GM19468 (cell line): ENCODE measurements at regions not wholly inside any gene's neighbourhood (a gene's known extent, or its start where the extent isn't known, plus 50 kb on each side); places are given as distances from the start of the nearest gene placed in this dataset.

ENCODE experiments used
- ATAC-seq: cut with Tn5 transposase; IDR thresholded peaks from one replicate; pipeline ENCODE4 v1.9.1; 2021; ENCODE audit warnings: mild to moderate bottlenecking, moderate library complexity, moderate number of reproducible peaks; ENCODE audit not compliant: unreplicated experiment; ENCODE audit errors: extremely low read depth

DNA sequence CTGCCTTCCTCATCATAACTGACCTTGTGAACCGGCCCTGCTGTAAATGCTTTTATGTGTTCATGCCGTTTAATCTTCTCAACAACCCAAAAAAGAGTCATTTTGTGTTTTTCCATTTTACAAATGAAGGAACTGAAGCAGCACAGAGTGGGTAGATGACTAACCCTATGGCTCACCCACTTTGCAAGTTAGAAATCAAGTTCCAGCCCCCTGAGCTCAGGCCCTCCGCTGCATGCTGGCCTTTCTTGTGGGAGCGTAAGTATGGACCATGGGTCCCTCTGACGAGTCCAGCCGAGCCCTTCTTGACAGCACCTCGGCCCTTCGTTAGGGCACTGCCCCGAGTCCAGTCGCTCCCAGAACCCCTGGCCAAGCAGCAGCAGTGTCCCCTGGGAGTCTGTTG lies 194.6 kb downstream of the GLI2 start:
- ATAC-seq, result no peak

GRCh38 chr2:120930864-120931263 lies 195.2 kb downstream of the GLI2 start:
- no peak for ATAC-seq

DNA sequence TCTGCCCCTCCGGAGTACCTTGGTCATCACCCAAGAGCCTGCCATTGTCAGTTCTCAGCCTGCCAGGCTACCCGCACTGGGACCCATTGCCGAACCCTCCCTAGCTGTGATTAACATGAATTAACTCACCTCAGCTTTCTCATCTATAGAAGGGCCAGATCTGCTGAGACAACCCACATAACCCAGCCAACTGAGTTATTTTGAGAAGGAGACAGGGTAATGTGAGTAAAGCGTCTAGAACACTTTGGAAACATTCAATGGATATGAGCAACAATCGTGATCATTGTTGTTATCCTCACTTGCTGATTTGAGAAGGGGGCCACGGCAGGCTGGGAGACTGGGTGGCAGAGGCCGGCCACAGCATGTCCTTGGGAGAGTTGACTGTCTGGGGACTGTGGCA lies 196.8 kb downstream of the GLI2 start:
- ATAC-seq, result no peak

GRCh38 chr2:120932881-120933280 lies 197.2 kb downstream of the GLI2 start:
- ATAC-seq, result no peak

DNA sequence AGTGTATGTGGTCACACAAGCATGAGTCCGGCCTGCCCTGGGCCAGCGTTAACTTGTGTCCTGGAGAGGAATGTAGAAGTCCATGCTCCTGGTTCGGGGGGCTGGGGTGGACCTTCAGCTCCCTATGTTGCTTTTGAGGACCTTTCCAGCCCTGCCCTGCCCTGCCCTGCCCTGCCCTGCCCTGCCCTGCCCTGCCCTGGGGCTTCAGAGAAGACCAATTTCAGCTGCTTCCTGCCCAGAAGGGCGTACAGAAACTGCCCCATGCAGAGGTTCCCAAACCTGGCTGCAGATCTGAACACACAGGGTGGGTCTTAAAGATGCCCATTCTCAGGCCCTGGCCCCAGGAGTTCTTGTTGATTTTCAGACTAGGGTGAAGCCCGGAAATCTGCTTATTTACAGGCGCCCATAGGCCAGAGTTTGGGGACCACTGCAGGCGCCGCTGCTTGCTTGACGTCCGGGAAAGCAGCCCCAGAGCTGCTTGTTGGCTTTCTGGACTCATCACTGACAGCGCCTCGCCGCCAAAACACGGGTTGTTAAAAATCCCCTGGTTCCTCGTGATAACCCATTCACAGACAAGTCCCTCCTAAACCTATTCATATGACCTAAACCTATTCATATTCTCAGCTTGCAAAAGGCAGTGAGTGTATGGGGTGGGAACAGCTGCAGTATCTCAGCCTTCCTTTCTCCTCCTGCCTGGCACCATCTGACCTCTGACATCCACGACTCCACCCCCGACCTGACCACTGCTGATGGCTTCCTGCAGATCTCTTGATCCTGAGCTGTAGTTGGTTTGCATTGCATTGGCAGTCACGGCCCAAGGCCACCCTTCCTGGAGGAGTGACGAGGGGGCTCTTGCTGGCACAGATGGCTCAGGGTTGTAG lies 198.3 kb downstream of the GLI2 start:
- ATAC-seq, result no peak

- no peak for ATAC-seq
Measured at GRCh38 chr2:120934574-120935338, 199.1 kb downstream of the GLI2 start.

- ATAC-seq, result no peak
Measured at GRCh38 chr2:120935339-120936313, 200.0 kb downstream of the GLI2 start.

DNA sequence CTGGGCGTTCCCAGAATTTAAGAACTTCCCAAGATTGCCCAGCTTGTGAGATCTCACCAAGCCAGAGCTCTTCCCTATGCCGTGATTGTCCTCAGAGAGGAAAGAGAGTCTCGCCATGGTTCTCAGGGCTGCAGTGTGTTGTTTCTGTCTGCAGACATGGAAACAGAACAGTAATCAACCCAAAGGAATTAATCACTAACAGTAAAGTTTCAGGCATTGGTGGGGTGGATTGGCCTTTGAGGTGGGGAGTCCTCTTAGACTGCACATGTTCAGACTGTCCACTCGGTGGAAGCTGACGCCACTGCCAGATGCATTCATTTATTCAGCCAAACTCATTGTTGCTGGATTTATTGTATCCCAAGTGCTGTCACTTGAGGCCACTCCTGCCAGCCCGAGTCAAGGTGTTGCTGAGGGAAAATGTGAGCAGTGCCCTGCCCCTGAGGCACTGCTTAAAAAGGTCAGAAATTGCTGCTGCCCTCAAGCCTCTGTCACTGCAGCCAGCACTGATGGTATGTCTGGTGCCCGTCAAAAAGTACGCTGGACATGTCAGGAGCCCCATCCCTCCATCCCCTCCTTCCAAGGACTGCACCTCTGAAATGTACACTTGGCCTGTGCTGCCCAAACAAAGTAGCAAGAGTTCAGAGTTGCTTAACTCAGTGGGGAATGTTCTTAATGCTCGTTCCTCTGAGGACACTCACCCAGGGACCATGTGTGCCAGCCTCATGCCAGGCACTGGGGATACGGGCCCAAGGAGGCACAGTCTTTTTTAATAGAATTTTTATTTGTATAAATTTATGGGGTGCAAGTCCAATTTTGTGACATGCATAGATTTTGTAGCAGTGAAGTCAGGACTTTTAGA lies 201.0 kb downstream of the GLI2 start:
- ATAC-seq, result no peak

DNA sequence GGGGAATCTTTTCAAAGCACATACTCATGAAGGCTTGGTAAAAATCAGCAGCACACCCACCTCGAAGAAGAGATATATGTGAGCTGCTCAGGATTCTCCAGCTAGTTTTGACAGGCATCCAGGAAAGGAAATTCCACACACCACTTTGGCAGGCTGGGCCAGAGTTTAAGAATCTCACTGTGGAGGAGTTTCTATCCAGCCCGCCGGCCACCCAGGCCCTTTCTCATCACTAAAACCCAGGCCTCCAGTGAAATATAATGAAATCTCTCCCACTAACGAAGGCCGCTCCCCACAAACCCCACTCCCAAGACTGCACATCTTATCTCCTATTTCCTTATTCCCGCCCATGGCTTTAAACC lies 202.0 kb downstream of the GLI2 start:
- no peak for ATAC-seq

DNA sequence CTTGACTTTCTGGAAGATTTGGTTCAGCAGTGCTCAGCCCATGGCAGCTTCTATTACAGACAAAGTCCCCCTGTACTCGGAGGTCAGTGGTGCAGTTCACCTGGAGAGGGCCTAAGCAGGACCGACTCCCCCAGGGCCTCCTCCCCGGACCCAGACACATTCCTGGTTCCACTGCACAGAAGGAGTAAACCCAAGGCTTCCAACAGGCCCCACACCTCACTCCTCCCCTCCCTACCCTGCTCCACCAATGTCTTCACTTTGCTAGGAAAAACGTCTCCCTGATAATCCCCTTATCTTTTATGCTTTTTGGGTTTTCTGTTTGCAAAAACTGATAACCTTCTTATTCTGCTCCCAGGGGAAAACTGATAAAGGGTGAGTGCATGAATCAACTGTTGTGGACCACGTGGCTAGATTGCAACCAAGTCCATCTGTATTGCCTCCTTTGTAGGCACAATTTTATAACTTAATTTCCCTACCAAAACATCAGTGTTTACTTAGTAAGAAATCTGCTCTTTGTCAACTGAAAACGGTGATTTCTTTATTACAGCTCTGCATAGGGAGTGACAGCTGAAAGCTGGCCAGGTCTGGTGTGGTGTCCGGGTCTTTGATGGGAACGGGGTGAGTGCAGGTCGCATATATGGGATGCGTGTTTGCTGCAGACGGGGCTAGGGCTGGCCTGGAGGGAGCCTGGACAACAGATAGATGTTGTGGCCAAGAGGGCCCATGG lies 202.5 kb downstream of the GLI2 start:
- no peak for ATAC-seq

DNA sequence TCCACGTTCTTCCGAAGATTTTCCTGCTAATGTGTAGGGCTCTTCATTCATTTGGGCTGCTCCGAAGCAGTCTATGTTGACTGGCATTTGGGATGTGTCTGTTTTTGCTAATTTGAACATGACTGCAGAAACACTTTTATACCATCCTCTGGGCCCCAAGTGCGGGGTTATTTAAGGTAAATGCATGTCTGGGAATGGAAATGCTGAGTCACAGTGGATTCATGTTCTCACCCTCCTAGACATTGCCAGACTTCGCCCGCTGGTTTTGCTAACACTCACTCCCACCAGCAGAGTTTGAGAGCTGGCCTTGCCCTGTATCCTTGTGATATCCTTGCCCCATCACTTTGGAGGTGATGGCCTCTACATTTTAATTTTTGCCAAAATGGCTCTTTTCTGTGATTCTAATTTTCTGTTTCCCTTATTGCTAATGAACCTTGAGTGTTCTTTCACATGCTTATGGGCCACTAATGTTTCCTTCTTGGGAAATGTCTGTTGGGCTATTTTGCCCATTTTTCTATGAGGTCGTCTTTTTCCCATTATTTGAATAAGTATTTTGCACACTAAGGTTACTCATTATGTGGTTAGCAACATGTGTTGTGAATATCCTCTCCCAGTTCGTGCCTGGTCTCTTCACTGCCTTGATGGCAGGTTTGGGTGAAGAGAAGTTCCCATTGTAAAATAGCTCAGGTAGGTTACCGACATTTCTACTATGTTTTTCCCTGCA lies 204.1 kb downstream of the GLI2 start:
- no peak for ATAC-seq

GRCh38 chr2:120940319-120940696 lies 204.6 kb downstream of the GLI2 start:
- no peak for ATAC-seq

DNA sequence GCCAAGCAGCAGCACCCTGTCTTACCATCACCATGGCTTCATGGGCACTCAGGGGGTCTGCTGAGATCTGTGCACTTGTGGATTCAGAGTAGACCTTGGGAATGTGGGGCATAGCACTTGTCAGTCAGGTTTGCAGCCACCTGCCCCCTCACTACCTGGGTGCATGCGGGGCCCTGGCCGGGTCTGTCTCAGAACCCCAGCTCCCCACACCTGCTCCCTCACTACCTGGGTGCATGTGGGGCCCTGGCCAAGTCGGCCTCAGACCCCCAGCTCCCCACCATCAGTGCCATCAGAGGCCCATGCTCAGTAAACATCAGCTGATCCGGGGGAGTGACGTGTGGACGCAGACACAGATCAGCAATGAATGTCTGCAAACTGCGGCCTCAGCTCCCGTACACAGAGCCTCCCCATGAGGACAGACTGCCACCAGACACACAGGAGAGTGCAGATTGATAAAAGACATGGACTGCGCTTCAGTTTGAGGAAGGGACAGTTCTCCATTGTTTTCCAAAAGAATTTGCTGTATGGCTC lies 205.1 kb downstream of the GLI2 start:
- ATAC-seq, result no peak

- no peak for ATAC-seq
Measured at GRCh38 chr2:120941571-120942120, 206.0 kb downstream of the GLI2 start.

DNA sequence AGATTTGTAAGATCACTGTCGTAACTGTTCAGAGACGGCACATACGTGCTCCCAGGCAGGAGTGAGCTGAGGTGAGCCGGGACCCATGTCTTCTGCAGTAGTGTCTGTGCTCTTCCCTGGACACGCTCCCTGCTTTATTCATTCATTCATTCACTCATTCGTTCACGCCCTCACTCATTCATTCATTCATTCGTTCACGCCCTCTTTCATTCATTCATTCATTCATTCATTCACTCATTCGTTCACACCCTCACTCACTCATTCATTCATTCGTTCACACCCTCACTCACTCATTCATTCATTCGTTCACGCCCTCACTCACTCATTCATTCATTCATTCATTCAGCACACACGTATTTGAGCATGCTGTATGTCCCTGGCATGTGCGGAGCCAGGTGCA lies 207.0 kb downstream of the GLI2 start:
- no peak for ATAC-seq

GRCh38 chr2:120943403-120944034 lies 207.9 kb downstream of the GLI2 start:
- ATAC-seq, result no peak

GRCh38 chr2:120944575-120944974 lies 208.9 kb downstream of the GLI2 start:
- no peak for ATAC-seq
